AG04450 (cell line): ENCODE measurements at regions not wholly inside any gene's neighbourhood (a gene's known extent, or its start where the extent isn't known, plus 50 kb on each side); places are given as distances from the start of the nearest gene placed in this dataset.

Source experiments
- CTCF ChIA-PET: fragments of 300-600, 350-600 bp; formaldehyde crosslinking; extraction: SDS; loops from one replicate; lab custom pipeline; 2022; ENCODE audit warnings: antibody characterized with exemption, inconsistent platforms; lab: Charles Lee
- POLR2A ChIA-PET: fragments of 350-600 bp; formaldehyde crosslinking; extraction: SDS; loops from one replicate; lab custom pipeline; 2021; ENCODE audit warnings: antibody characterized with exemption, inconsistent platforms; lab: Yijun Ruan, JAX
- DNase-seq: peaks from one replicate; pipeline ENCODE4 v3.0.0-alpha.2; 2011; ENCODE audit warnings: low read depth, low spot score
- H3K27ac ChIP-seq: one replicate; pipeline ENCODE4 v1.5.1; 2012; ENCODE audit warnings: low read depth, low read length, control low read depth
- H3K27me3 ChIP-seq: one replicate; pipeline ENCODE4 v1.6.0; 2012; ENCODE audit warnings: low read length; ENCODE audit not compliant: control insufficient read depth, insufficient read depth
- H3K4me3 ChIP-seq: 2 replicates; pipeline ENCODE4 v1.5.1; 2011; ENCODE audit warnings: mild to moderate bottlenecking, low read depth, low read length, control low read depth
- H3K9me3 ChIP-seq: 2 replicates; pipeline ENCODE4 v1.5.1; 2012; ENCODE audit warnings: low read length; ENCODE audit not compliant: control insufficient read depth, insufficient read depth
- CTCF ChIP-seq: IDR thresholded peaks from 2 replicates; pipeline ENCODE4 v1.5.1; 2011; ENCODE audit warnings: low read depth, low read length, control low read depth, inconsistent platforms

- POLR2A ChIA-PET: no interaction called here
- H3K27me3 ChIP-seq: no peaks in the 10 kb centered on the region
- H3K9me3 ChIP-seq: no peaks in the 10 kb centered on the region
- H3K27ac ChIP-seq: no peak overlapping the region
- no peak overlapping the region for H3K4me3 ChIP-seq
- CTCF ChIA-PET: no interaction called here
- no peak for TF ChIP-seq CTCF
- DNase-seq: no peak
Observed at GRCh38 chr9:2502210-2502609, 119.4 kb upstream of the VLDLR start.

GRCh38 chr9:2502760-2503159, 118.8 kb upstream of the VLDLR start:
- ChIA-PET POLR2A (no interaction called here), CTCF (no interaction called here)
- Histone ChIP-seq H3K4me3 (no peak overlapping the region), H3K27me3 (no peaks in the 10 kb centered on the region), H3K27ac (no peak overlapping the region), H3K9me3 (no peaks in the 10 kb centered on the region)
- no peak for DNase-seq
- no peak for TF ChIP-seq CTCF

- CTCF ChIA-PET: interaction anchor here (1.4 kb wide), 1 partner anchor 221 kb away, joined by 3 read pairs; no protein-coding TSS in a partner anchor
- POLR2A ChIA-PET: no interaction called here
- TF ChIP-seq CTCF: no peak
- H3K9me3 ChIP-seq: no peaks in the 10 kb centered on the region
- DNase-seq: no peak
- no peak overlapping the region for H3K4me3 ChIP-seq
- H3K27me3 ChIP-seq: no peaks in the 10 kb centered on the region
- H3K27ac ChIP-seq: no peak overlapping the region
Observed at GRCh38 chr9:2506321-2506720, 115.3 kb upstream of the VLDLR start.

GRCh38 chr9:2523591-2523990, 98.0 kb upstream of the VLDLR start:
- no peak for DNase-seq
- Histone ChIP-seq H3K9me3 (no peaks in the 10 kb centered on the region), H3K4me3 (no peak overlapping the region), H3K27ac (no peak overlapping the region), H3K27me3 (no peaks in the 10 kb centered on the region)
- CTCF ChIA-PET: no interaction called here
- no peak for TF ChIP-seq CTCF
- POLR2A ChIA-PET: no interaction called here

- Histone ChIP-seq H3K27me3 (no peaks in the 10 kb centered on the region), H3K27ac (no peak overlapping the region), H3K4me3 (no peak overlapping the region), H3K9me3 (no peaks in the 10 kb centered on the region)
- ChIA-PET POLR2A (no interaction called here), CTCF (no interaction called here)
- DNase-seq: no peak
- no peak for TF ChIP-seq CTCF
Observed at GRCh38 chr9:2524601-2525000, 97.0 kb upstream of the VLDLR start.
